ENCODE measurements at regions not wholly inside any gene's neighbourhood (a gene's known extent, or its start where the extent isn't known, plus 50 kb on each side); places are given as distances from the start of the nearest gene placed in this dataset.

DNA sequence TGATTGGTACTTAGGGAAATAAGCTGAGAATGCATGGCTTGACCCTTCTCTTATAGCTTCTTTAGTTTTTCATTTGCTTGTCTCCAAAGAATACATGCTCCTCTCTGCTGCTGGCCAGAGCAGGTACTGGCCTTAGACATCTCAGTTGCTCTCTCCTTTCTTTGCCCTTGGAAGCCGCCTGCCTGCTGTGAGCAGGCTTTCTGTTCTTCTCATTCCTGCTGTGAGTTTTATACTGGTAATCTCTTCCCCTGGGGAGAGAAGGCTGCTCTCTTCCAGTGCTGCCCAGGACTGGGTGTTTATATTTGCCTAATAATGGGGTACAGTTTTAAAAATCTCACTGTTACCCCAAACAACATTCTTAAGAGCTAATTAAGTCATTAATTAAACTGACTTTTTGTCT is 323.5 kb upstream of the LRRC7 start:
- DNase-seq (ENCODE audit: low spot score) = no peak

DNA sequence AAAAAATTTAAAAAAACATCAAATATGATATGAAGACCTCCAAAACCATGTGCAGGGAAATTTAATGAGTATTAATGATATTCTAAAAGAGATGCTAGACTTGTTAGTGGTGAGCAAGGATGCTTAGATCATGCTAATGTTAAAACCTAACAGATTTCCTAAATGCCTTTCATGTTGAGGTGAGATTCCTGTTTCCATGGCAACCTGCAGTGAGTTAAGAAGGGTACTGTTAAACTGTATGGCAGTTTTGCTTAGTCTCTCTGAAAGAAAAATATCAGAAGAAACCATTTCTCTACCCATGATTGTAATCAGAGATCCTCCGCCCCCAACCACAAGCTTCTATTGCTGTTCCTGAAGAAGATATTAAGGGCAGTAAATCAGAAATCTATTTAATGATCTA is 321.6 kb upstream of the LRRC7 start:
- DNase-seq (ENCODE audit: low spot score) = no peak

DNA sequence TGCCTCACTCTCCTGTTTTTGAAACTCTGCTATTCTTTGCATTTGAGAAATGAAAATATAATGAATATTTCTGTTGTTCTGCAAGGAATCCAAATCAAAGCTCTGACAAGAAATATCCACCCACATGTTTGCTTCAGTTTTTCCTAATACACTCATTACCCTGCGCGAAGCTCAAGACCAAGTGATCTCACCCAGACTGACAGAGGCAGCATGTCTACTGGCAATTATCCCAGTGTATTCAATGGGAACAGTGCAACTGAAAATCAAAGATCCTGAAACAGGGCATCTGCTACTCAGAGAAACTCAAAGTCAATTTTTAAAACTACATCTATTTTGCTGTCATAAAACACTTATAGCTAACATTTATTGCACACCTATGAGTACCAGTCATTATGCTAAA is 321.0 kb upstream of the LRRC7 start:
- DNase-seq (ENCODE audit: low spot score) = no peak

DNA sequence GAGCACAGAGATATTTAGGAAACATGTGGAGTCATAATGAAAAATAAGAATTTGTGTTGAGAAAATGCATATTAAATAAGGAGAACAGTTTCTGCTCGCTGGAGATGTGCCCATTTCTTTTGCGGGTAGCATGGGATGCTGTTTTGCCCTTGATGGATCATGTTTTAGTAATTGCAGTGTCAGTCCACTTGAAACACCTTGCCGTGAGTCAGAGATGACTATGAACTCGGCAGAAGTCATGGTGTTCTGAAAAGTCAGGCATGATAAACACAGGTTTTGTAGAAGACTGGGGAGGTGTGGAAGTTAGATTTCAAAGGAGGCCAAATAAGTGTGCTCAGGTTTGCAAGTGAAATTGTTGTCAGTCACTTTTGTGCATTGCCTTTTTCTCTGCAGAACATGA is 315.0 kb upstream of the LRRC7 start:
- no peak for DNase-seq (ENCODE audit: low spot score)

DNA sequence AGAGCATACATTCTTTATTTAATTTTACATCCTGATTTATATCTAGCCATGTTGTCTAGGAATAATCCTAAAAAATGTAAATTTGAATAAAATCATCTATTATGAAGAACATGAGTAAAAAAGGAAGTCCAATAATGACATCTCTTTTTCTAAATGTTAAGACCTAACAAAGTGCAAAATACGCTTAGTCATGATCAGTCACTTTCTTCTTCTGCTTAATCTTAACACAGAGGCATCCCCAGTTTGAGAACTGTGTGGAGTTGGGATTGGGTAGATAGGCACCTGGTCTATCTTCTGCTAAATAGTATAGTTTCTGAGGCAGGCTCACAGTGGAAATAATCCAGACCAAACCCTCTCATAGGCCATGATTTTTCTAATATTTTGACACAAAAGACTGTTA is 311.7 kb upstream of the LRRC7 start:
- no peak for DNase-seq (ENCODE audit: low spot score)

DNA sequence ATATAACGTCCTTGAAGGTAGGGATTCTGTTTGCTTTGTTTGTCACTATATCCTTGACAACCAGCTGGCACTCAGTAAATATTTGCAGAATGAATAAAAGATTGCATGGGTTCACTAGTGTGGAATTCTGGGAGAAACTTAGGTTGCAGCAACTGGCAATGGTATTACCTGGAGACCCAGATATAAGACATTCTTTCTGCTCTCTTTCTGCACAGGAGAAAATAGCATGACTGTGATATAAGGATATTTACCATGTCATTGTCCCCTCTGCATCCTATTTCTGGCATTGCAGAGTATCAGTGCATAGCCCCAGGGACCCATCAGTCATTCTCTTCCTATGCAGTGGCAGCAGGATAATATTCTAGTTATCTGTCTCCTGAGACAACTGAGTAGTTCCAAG is 308.9 kb upstream of the LRRC7 start:
- no peak for DNase-seq (ENCODE audit: low spot score)

DNA sequence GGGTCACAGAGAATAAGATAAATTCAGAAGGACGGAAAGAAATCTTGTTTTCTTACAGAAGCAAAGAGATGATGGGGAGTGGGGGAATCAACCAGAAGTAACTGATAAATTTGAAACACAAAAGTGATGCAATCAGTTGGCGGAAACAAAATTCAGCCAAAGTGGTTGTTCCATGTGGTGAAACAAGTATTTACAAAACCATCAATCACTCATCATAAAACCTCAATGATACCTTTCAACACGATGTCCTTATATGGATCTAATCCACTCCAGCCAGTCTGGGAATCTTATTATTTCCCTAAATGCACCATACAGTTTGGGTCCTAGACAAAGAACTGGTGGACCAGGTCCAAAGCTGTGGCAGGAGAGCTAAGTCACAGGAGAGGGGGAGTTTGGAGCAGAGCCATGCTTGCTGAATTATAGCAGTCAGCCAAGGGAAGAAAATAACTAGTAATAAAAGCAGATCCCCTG is 303.8 kb upstream of the LRRC7 start:
- no peak for DNase-seq (ENCODE audit: low spot score)

DNA sequence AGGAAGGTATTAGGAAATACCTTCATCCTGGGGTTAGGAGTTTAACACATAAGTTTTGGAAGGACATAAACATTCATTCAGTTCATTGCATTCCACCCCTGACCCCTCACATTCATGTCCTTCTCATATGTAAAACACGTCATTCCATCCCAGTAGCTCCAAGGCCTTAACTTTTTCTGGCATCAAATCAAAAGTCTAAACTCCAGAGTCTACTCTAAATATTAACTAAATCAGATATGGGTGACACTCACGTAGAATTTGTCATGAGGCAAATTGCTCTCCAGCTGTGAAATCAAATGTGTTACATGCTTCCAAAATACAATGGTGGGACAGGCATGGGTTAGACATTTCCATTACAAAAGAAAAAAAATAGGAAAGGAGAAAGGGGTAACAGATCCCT is 298.2 kb upstream of the LRRC7 start:
- DNase-seq (ENCODE audit: low spot score) = no peak

DNA sequence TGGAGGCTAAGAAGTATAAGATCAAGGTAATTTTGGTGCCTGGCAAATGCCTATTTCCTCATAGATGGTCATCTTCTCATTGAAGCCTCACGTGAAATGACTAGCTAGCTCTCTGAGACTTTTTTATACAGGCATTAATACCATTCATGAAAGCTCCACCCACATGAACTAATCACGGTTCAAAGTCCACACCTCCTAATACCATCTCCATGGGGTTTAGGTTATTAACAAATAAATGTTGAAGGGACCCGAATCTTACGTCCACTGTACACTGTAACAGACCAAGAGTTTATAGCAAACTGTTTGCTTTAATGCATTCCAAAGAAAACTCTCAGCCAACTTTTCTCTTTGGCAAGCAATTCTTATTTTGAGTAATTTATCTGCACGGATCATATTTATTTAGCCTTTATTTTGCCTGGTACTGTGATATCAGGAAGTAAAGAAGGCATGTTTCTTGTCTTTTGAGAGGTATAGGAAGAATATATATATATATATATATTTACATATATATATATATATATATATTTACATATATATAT is 296.1 kb upstream of the LRRC7 start:
- no peak for DNase-seq (ENCODE audit: low spot score)

DNA sequence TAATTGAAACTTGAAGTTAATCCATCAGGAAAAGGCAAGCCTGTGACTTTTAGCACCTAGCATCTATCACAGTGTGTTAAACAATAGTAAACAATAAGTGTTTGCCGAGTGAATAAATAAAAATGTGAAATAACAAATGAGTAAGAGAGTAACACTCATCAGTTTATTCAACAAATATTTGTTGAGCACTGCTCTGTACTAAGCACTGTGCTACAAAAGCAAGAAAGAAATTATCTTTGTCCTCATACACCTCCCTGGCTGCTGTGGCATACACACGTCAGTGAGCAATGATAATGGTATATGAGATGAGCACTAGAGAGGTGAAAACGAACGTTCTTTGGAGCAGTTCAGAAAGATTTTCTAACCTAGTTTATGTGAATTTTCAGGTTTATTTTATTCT is 295.0 kb upstream of the LRRC7 start:
- DNase-seq (ENCODE audit: low spot score) = no peak

DNA sequence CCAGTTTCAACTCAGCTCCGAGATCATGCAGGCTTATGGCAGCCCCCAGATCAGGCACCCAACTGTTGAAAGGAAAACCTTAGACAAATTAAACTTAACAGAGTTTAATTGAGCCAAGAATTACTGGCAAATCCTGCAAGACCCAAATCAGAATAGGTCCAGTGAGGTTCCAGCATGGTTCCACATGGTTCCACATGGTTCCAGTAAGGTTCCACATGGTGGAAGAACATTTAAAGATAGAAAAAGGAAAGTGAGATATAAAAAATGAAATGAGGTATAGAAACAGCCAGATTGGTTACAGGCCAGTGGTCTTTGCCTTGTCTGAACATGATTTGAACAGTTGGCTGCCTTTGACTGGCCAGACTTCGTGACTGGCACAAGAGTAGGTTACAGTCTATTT is 288.8 kb upstream of the LRRC7 start:
- DNase-seq (ENCODE audit: low spot score) = no peak

DNA sequence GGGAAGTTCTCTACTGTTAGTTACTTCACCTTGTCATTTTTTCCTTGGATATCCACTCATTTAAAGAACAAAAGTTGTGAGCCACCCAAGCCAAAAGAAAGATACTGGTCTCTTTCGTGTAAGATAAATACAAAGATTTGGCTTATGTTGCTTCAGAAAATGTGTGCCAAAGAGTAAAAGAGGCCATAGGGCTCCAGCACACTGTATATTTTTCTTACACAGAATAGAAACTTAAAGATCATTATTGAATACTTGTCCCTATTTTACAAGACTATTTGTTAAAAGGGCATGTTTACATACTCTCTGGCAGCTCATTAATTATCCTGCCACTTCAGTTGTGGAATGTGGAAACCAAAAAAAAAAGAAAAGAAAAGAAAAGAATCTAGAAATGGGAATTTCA is 284.2 kb upstream of the LRRC7 start:
- DNase-seq (ENCODE audit: low spot score) = no peak

DNA sequence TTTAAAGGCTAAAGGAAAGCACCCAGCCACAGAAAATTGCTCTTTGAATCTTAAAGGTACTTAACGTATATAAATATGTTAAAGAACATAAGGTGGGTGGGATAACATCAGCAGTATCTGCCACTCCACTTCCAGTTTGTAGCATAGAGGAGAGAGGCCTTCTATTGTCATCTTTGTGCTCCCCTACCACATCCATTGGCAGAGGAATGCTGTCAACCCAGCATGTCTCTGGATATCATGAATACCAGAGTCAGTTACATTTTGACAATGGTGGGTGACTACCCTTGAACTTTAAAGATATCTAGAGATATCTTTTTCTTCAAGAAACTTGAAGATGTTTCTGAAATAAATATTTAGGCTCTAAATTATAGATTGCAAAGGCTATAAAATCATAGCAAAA is 283.2 kb upstream of the LRRC7 start:
- no peak for DNase-seq (ENCODE audit: low spot score)

DNA sequence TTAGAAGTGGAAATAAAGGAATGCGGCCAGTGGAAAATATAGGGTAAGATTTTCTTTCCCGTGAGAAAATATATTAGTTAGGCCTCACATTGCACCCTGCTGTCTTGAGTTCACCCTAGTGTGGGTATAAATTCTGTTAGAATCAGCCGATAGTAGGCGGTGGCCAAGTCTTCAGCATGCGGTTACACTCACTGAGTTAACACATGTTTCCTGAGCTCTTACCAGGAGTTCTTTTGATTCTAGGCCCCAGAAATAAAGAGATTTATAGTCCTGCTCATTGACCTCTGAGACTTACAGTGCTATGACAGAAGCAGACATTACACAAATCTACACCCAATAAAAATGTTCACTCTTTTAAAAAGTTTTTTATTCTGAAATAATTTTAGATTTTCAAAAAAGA is 279.3 kb upstream of the LRRC7 start:
- DNase-seq (ENCODE audit: low spot score) = no peak

DNA sequence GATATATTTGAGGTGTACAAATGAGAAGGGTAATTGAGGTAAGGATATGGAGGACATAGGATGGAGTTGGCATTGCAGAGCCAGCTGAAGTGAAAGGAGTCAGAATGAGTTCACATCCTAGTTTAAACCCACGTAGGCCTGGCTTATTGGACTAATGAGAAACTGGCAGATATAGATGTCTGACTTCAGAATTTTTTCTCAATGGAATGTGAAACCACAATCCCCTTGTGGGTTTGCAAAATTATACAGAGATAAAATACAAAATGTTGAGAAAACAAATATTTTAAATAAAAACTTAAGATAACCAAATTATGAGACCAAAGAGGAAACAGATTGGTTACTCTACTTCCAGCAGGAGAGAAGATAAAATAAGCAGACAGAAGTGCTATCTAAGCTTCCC is 277.4 kb upstream of the LRRC7 start:
- no peak for DNase-seq (ENCODE audit: low spot score)

DNA sequence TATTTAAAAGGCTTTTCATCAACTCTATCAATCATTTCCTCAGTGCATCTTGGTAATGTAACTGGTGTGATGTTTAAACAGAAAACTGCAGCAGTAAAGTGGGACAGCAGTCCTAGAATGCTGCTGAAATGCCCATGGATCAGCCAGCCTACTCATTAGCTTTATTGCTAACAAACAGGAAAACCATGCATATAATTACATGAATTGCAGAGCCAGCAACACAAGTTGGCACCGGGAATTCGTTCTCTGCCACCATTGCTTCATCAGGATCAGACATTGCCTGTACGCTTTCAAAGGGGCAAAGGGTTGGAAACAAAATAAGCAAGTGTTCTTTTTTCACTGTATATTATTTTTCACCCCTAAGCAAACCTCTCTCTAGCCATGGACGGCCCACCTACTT is 276.2 kb upstream of the LRRC7 start:
- no peak for DNase-seq (ENCODE audit: low spot score)

DNA sequence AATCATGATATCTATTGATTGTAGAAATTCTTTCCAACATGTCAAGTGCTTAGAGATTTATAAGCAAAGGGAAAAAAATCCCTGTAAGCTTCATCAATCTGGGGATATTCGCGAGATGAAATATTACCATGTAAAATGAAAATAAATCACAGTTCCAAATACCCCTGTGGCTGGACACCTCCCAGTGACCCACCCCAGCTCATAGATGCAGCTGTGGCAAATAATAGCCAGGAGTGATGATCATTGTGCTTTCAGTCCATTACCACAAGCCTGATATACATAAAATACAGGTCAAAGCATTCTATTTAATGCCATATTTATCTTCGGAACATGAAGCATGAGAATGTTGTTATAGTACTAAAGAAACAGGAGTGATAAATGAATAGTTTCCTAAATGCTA is 274.9 kb upstream of the LRRC7 start:
- no peak for DNase-seq (ENCODE audit: low spot score)

DNA sequence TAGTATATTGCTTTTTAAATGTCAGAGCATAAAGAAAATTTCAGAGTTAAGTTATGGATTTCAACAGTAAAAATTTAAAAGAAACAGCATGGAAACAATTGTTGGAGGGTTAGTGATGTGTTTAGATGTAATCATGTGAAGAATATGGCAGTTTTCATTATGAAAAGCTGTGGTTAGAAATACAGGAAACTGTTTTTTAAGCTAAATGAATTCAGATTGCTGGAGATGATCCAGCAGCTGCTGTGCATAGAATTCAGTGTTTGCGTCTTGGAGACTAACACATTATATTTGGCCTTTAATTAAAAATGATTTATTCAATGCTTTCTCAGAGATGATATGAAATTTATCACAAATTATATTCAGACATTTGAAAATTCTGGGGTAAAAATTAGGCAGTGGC is 273.6 kb upstream of the LRRC7 start:
- no peak for DNase-seq (ENCODE audit: low spot score)

DNA sequence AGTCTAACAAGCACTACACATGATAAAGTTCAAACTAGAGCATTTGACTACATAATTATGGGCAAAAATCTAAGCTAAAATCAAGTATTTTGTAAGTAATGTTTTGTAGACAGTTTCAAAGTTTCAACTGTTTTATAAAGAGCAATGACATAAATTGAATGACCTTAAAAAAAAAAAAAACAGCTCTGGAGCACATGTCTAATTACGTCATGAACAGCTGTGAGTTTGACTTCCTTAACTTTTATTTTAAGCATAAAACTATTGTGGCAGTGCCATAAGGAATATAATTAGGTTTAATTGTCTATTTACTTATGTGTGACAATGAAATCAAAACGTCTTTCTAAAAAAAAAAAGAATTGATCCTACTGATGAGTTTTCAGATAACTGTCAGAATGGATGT is 272.5 kb upstream of the LRRC7 start:
- no peak for DNase-seq (ENCODE audit: low spot score)

DNA sequence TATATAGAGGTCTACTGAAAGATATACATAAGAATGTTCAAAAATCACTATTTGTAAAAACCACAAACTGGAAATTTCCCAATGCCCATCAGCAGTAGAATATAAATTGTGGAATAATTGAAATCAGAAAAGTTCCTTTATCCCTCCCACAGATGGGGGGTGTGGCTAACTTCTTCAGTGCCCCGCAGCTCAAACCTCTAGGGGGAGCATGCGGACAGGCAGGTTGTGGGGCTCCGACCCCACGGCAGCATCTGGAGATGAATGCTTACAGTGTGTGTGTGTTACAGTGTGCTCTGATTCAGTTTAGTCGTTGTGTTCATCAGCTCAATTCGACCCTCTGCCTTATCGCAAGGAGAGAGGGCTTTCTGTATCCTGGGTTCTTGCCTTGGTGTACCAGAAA is 262.1 kb upstream of the LRRC7 start:
- no peak for DNase-seq (ENCODE audit: low spot score)

DNA sequence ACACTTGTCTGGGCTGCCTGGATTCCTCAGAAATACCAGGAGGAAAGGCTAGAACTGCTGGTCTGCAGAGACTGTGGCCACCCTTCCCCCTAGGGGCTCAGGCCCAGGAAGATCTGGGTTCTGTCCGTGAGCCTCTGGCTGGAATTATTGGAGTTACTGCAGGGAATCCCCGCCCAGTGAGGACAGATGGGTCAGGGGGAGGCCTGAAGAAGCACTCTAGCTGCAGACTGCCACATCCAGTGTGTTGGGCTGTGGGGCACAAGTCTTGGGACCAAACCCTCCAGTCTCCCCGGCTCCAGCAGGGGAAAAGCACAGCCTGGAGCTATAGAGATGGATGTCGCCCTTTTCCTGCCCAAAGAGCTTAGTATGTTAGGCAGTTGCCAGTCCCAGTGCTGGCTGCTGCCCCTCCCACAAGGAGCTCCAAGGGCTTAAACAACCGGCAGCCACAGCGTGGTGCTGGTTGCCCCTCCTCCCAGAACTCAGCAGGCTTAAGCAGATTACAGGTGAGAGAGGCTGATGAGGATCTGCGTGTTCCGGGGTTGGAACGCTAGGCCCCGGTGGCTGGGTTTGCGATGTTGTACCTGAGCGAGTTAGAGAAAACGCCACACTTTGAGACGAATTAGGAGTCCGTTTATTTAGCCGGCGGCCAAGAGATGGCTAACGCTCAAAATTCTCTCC is 255.5 kb upstream of the LRRC7 start:
- no peak for DNase-seq (ENCODE audit: low spot score)

DNA sequence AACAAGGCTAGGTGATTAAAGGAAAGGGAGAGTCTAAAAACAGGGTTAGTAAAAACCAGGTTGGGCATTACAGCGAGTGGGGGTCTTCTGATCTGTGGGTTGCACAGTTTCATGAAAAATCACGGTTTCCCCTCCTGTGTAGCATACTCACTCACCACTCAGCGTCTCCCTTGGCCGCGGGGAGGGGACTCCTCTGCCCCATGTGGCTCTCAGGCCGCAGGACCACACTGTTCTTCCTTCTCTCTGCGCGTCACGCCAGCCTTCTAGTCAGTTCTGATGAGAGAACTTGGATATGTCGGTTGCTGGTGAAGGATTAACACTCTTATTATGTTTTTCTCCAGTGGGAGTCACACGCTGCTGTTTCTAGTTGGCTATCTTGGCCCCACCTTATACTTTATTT is 254.6 kb upstream of the LRRC7 start:
- no peak for DNase-seq (ENCODE audit: low spot score)

DNA sequence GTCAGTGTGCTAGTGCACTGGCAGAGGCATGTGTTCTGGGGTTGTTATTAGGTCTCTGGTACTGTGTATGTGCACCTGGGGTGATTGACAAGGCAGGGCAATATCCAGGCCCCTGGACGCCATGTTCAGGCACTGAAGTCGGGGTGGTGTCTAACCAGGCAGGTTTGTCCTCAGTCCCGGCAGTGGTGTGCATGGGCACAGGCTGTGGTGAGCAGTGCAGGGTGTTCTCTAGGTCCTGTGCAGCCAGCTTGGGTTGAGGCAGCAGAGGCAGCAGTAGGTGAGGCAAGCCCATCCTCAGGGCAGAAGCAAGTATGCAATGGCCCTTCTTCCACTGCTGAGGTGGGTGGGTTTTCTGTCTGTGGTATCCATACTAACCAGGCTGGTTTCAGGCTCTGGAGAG is 252.3 kb upstream of the LRRC7 start:
- no peak for DNase-seq (ENCODE audit: low spot score)

DNA sequence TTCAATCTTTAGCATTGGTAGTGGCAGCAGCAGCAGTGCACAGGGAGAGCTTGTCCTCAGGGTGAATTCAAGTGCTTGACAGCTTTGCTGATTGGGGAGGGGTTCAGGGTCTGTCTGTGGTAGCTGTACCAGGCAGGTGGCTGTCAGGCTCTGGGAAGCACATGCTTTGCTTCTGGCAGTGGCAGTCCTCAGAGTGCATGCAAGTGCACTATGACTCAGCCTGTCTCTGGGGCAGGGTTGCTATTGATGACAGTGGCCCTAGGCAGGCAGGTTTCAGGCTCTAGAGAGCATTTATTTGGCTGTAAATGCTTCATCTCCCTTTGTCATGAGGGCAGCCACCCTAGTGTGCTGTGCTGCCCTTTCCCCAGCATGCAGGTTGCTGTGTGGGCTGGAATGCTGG is 251.9 kb upstream of the LRRC7 start:
- DNase-seq (ENCODE audit: low spot score) = no peak

DNA sequence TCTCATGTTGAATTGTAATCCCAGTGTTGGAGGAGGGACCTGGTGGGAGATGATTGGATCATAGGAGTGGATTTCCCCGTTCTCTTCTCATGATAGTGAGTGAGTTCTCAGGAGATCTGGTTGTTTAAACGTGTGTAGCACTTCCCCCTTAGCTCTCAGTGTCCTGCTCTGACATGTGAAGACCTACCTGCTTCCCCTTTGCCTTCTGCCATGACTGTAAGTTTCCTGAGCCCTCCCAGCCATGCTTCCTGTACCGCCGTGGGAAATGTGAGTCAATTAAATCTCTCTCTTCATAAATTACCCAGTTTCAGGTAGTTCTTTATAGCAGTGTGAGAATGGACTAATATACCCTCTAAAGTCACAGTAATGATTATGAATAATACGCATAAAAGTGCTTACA is 248.4 kb upstream of the LRRC7 start:
- no peak for DNase-seq (ENCODE audit: low spot score)
